HG03457 (cell line): ENCODE measurements at regions not wholly inside any gene's neighbourhood (a gene's known extent, or its start where the extent isn't known, plus 50 kb on each side); places are given as distances from the start of the nearest gene placed in this dataset.
A peak's percentile ranks its signal among the peaks of the same experiment; 100 is the strongest.

Experiments
- ATAC-seq: cut with Tn5 transposase; IDR thresholded peaks from one replicate; pipeline ENCODE4 v1.9.1; 2021; ENCODE audit warnings: moderate number of reproducible peaks; ENCODE audit not compliant: unreplicated experiment

GRCh38 chr4:11487139-11487538, 58.4 kb upstream of the HS3ST1 start:
- ATAC-seq = no peak

GRCh38 chr4:11485926-11486325, 57.2 kb upstream of the HS3ST1 start:
- ATAC-seq = no peak

GRCh38 chr4:11484531-11484930, 55.8 kb upstream of the HS3ST1 start:
- ATAC-seq = no peak

GRCh38 chr4:11483046-11483445, 54.4 kb upstream of the HS3ST1 start:
- no peak for ATAC-seq

GRCh38 chr4:11480683-11481082, 52.0 kb upstream of the HS3ST1 start:
- peak; percentile 90 for ATAC-seq
